ENCODE measurements at regions not wholly inside any gene's neighbourhood (a gene's known extent, or its start where the extent isn't known, plus 50 kb on each side); places are given as distances from the start of the nearest gene placed in this dataset.
"Not testable (repeated sequence)": the region's sequence is repeated elsewhere in the genome, so short reads cannot be mapped to it uniquely, and the experiment has no call there.

- TF ChIP-seq CTCF (conservative IDR thresholded peaks at IDR 0.05; ENCODE audit: low read length); EZH2phosphoT487 (IDR thresholded peaks at IDR 0.05; ENCODE audit: borderline replicate concordance): not testable (repeated sequence)
Observed at GRCh38 chr5:92302356-92302755, 919.2 kb upstream of the ARRDC3 start.

All from Loucy (cell line).